H1 (cell line): ENCODE measurements at regions not wholly inside any gene's neighbourhood (a gene's known extent, or its start where the extent isn't known, plus 50 kb on each side); places are given as distances from the start of the nearest gene placed in this dataset.

Experiments
- BRCA1 ChIP-seq: IDR thresholded peaks from 2 replicates; pipeline ENCODE4 v1.6.1; 2012; ENCODE audit warnings: low read depth, low read length, improper control_type of control experiment
- CBX5 ChIP-seq: fragments of 300-800, 300-1000 bp; sonication (generic); IDR thresholded peaks from 2 replicates; pipeline ENCODE4 v1.7.1; 2016; ENCODE audit warnings: antibody characterized with exemption, low read length, low read depth
- CHD7 ChIP-seq: fragments of 300-600 bp; sonication (generic); IDR thresholded peaks from 2 replicates; pipeline ENCODE4 v1.7.1; 2012; ENCODE audit warnings: low read length, moderate library complexity, mild to moderate bottlenecking, inconsistent platforms; ENCODE audit not compliant: insufficient replicate concordance
- EZH2 ChIP-seq: fragments of 200-600 bp; sonication (generic); IDR thresholded peaks from 2 replicates; pipeline ENCODE4 v1.7.1; 2012; ENCODE audit warnings: low read depth, mild to moderate bottlenecking, moderate library complexity, low read length, inconsistent platforms; ENCODE audit not compliant: severe bottlenecking
- JUND ChIP-seq: IDR thresholded peaks from 2 replicates; pipeline ENCODE4 v1.6.1; 2011; ENCODE audit warnings: mild to moderate bottlenecking, improper control_type of control experiment, low read length
- TAF7 ChIP-seq: optimal IDR thresholded peaks from 2 replicates; pipeline ENCODE3; 2011; ENCODE audit warnings: low read depth, mild to moderate bottlenecking, inconsistent platforms, low read length, moderate library complexity, borderline replicate concordance
- USF2 ChIP-seq: IDR thresholded peaks from 2 replicates; pipeline ENCODE4 v1.6.1; 2011; ENCODE audit warnings: low read length, improper control_type of control experiment
- TF ChIP-seq, protein P1 (sequence below): IDR thresholded peaks from 2 replicates; pipeline ENCODE4 v1.6.1; 2011; ENCODE audit warnings: low read depth, mild to moderate bottlenecking, low read length; ENCODE audit not compliant: insufficient read depth

GRCh38 chr20:43271980-43272379 lies 82.3 kb upstream of the PTPRT start (continued):
- TF ChIP-seq CHD7 = no peak
- TF ChIP-seq EZH2 = no peak
- no peak for TF ChIP-seq USF2
- TF ChIP-seq, protein P1, sequence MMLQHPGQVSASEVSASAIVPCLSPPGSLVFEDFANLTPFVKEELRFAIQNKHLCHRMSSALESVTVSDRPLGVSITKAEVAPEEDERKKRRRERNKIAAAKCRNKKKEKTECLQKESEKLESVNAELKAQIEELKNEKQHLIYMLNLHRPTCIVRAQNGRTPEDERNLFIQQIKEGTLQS = no peak
- TF ChIP-seq TAF7 = no peak
- TF ChIP-seq JUND = no peak
- TF ChIP-seq CBX5 = no peak
- TF ChIP-seq BRCA1 = no peak
- TF ChIP-seq, all 59 proteins: peak for 0
